ENCODE measurements at regions not wholly inside any gene's neighbourhood (a gene's known extent, or its start where the extent isn't known, plus 50 kb on each side); places are given as distances from the start of the nearest gene placed in this dataset.

DNA sequence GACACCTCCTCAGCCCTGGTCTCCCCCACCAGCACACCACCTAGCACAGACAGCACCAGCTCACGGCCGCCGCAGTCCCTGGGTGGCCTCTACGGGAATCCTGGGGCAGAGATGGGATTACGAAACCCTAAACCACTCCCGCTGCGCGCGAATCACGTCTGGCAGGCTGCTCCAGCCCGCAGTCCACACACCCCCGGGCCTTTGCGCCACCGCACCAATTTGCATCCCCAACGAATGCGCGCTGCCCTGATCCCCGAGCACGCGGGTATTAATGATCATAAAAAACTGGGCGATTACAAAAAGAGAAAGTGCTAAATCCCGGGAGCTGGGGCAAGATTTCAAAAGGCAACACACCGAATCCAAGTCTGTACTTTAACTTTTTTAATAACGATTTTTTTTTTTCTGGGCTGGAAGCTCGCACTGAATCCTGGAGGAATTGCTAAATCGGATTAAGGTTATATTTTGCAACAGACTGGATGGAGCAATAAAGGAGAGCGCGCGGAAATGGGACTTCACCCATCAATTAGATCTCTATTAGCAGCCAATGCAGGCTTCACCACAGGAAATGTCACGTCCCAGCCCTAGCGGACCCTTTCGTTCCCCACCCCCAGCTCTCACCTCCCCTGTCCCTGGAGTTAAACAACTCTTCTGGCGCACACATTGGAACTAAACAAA is 69.8 kb upstream of the TMEM33 start:
- TF ChIP-seq, protein P1, sequence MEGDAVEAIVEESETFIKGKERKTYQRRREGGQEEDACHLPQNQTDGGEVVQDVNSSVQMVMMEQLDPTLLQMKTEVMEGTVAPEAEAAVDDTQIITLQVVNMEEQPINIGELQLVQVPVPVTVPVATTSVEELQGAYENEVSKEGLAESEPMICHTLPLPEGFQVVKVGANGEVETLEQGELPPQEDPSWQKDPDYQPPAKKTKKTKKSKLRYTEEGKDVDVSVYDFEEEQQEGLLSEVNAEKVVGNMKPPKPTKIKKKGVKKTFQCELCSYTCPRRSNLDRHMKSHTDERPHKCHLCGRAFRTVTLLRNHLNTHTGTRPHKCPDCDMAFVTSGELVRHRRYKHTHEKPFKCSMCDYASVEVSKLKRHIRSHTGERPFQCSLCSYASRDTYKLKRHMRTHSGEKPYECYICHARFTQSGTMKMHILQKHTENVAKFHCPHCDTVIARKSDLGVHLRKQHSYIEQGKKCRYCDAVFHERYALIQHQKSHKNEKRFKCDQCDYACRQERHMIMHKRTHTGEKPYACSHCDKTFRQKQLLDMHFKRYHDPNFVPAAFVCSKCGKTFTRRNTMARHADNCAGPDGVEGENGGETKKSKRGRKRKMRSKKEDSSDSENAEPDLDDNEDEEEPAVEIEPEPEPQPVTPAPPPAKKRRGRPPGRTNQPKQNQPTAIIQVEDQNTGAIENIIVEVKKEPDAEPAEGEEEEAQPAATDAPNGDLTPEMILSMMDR (IDR thresholded peaks at IDR 0.05): no peak
- no peak for TF ChIP-seq POLR2A (IDR thresholded peaks at IDR 0.05)
